ENCODE measurements at regions not wholly inside any gene's neighbourhood (a gene's known extent, or its start where the extent isn't known, plus 50 kb on each side); places are given as distances from the start of the nearest gene placed in this dataset.

DNA sequence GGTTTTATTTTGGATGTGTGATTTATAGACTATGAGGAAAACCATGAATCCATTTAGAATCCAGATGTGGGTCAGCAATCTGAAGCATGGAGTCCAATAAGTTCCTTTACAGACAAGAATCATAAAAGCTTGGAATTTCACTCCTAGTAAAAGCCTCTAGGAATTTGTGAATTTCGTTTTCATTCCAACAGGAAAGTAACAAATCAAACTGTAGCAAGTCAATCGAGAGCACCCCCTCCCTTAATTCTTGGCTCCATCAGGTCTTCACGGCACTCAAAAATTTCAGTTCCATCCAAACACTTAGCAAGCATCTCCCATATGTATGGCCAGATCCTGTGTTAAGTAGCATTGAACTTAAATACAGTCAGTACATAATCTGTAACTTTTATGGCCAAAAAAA is 143.6 kb upstream of the POU2AF2 start:
- H3K4me1 Mint-ChIP-seq (ENCODE audit: low read depth): no peaks in the 10 kb centered on the region
- H3K36me3 Mint-ChIP-seq (ENCODE audit: low read depth): no peaks in the 10 kb centered on the region
- no peak overlapping the region for H3K4me3 Mint-ChIP-seq (ENCODE audit: low read depth)
- no peaks in the 10 kb centered on the region for H3K9me3 Mint-ChIP-seq
- H3K27me3 Mint-ChIP-seq (ENCODE audit: low read depth): peaks cover 26% of the 10 kb centered on the region
- H3K27ac Mint-ChIP-seq: no peak overlapping the region
- DNase-seq (ENCODE audit: low spot score): no peak
- intact Hi-C loops (cut with micrococcal nuclease): no loop called here

DNA sequence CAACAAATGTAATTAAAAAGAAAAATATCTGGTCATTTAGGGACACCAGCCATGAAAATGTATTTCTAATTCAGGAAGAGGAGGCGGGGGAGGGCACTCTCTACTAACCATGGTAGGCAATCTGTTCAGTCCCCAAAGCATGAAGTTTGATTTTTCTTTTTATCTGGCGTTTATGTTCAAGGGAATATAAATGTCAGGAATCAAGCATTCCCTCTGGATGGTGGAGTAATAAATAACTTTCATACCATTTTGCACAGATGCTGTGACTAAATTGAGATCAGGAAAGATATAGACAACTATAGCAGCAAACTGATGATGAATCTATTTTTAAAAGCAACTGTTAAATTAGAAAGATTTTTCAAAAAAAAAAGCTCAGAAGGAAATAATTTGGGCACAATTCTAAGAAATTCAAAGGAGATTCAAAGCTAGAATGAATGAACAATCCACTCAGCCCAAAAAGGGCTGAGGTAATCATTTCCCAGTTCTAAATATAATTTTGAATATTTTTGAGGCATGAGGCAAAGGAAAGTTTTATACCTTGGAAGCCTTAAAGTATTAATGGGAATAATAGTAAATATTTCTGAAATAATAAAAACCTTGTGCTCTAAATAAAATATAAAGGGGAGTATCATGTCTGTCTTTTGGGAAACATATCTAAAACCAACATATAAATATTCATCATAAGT is 146.4 kb upstream of the POU2AF2 start:
- H3K4me3 Mint-ChIP-seq (ENCODE audit: low read depth): no peak overlapping the region
- peaks cover 24% of the 10 kb centered on the region for H3K27me3 Mint-ChIP-seq (ENCODE audit: low read depth)
- no peak overlapping the region for H3K27ac Mint-ChIP-seq
- H3K4me1 Mint-ChIP-seq (ENCODE audit: low read depth): peaks cover 3% of the 10 kb centered on the region
- intact Hi-C loops (cut with micrococcal nuclease): no loop called here
- no peaks in the 10 kb centered on the region for H3K9me3 Mint-ChIP-seq
- H3K36me3 Mint-ChIP-seq (ENCODE audit: low read depth): no peaks in the 10 kb centered on the region
- no peak for DNase-seq (ENCODE audit: low spot score)

DNA sequence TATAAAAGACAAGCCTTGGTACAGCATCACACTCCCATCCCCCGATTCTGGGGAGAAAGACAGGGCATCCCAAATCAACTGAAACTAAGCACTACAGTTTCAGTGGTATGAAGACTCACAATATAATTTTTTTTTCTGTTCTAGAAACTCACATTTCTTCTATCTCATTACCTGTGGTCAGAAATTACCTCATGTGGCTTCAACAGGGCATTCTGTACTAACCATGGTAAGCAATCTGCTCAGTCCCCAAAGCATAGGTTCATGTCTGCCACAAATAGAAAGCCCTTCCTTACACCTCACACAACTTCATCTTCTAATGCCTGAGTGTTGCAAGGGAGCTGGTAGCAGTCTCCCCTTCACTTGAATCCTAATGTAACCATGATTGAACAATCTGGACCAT is 147.4 kb upstream of the POU2AF2 start:
- intact Hi-C loops (cut with micrococcal nuclease): no loop called here
- Mint-ChIP-seq H3K4me1 (ENCODE audit: low read depth) (peaks cover 3% of the 10 kb centered on the region), H3K4me3 (ENCODE audit: low read depth) (no peak overlapping the region), H3K36me3 (ENCODE audit: low read depth) (no peaks in the 10 kb centered on the region), H3K27me3 (ENCODE audit: low read depth) (peaks cover 21% of the 10 kb centered on the region), H3K9me3 (no peaks in the 10 kb centered on the region), H3K27ac (no peak overlapping the region)
- DNase-seq (ENCODE audit: low spot score): no peak

GRCh38 chr11:111097191-111097590 is 148.3 kb upstream of the POU2AF2 start:
- no peaks in the 10 kb centered on the region for H3K9me3 Mint-ChIP-seq
- no peak for DNase-seq (ENCODE audit: low spot score)
- H3K4me1 Mint-ChIP-seq (ENCODE audit: low read depth): peaks cover 3% of the 10 kb centered on the region
- peaks cover 19% of the 10 kb centered on the region for H3K27me3 Mint-ChIP-seq (ENCODE audit: low read depth)
- no peak overlapping the region for H3K27ac Mint-ChIP-seq
- H3K36me3 Mint-ChIP-seq (ENCODE audit: low read depth): no peaks in the 10 kb centered on the region
- intact Hi-C loops (cut with micrococcal nuclease): no loop called here
- H3K4me3 Mint-ChIP-seq (ENCODE audit: low read depth): no peak overlapping the region

- no peak for DNase-seq (ENCODE audit: low spot score)
- Mint-ChIP-seq H3K4me1 (ENCODE audit: low read depth) (peaks cover 3% of the 10 kb centered on the region), H3K4me3 (ENCODE audit: low read depth) (no peak overlapping the region), H3K9me3 (no peaks in the 10 kb centered on the region), H3K27ac (no peak overlapping the region), H3K27me3 (ENCODE audit: low read depth) (peaks cover 23% of the 10 kb centered on the region), H3K36me3 (ENCODE audit: low read depth) (no peaks in the 10 kb centered on the region)
- intact Hi-C loops (cut with micrococcal nuclease): no loop called here
These were observed 150.2 kb upstream of the POU2AF2 start for GRCh38 chr11:111095327-111095726.

- Mint-ChIP-seq H3K9me3 (no peaks in the 10 kb centered on the region), H3K36me3 (ENCODE audit: low read depth) (no peaks in the 10 kb centered on the region), H3K4me3 (ENCODE audit: low read depth) (no peak overlapping the region), H3K4me1 (ENCODE audit: low read depth) (peaks cover 3% of the 10 kb centered on the region), H3K27me3 (ENCODE audit: low read depth) (peaks cover 24% of the 10 kb centered on the region), H3K27ac (no peak overlapping the region)
- intact Hi-C loops (cut with micrococcal nuclease): no loop called here
- no peak for DNase-seq (ENCODE audit: low spot score)
These were observed 152.5 kb upstream of the POU2AF2 start for GRCh38 chr11:111093061-111093460.

GRCh38 chr11:111091321-111091938 is 154.1 kb upstream of the POU2AF2 start:
- no peak overlapping the region for H3K27ac Mint-ChIP-seq
- H3K9me3 Mint-ChIP-seq: no peaks in the 10 kb centered on the region
- intact Hi-C loops (cut with micrococcal nuclease): no loop called here
- peaks cover 3% of the 10 kb centered on the region for H3K4me1 Mint-ChIP-seq (ENCODE audit: low read depth)
- H3K36me3 Mint-ChIP-seq (ENCODE audit: low read depth): no peaks in the 10 kb centered on the region
- DNase-seq (ENCODE audit: low spot score): no peak
- no peak overlapping the region for H3K4me3 Mint-ChIP-seq (ENCODE audit: low read depth)
- peaks cover 26% of the 10 kb centered on the region for H3K27me3 Mint-ChIP-seq (ENCODE audit: low read depth)

DNA sequence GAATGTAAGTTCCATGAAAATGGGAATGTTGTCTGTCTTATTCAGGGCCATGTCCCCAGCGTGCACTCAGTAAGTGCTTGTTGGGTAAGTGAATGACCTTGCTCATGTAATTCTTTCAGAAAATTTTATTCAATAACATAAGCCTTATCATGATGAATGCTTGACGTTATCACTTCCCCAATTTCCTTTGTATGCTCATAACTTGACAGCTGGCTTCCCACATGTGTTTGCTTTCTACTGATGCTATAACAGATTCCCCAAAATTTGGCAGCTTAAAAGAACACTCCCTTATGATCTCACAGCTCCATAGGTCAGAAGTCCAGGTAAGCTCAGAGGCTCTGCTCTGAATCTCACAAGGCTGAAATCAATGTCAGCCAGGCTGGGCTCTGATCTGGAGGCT is 155.8 kb upstream of the POU2AF2 start:
- H3K36me3 Mint-ChIP-seq (ENCODE audit: low read depth): no peaks in the 10 kb centered on the region
- H3K4me1 Mint-ChIP-seq (ENCODE audit: low read depth): no peaks in the 10 kb centered on the region
- H3K27ac Mint-ChIP-seq: no peak overlapping the region
- no peak overlapping the region for H3K4me3 Mint-ChIP-seq (ENCODE audit: low read depth)
- intact Hi-C loops (cut with micrococcal nuclease): no loop called here
- H3K27me3 Mint-ChIP-seq (ENCODE audit: low read depth): peaks cover 26% of the 10 kb centered on the region
- H3K9me3 Mint-ChIP-seq: no peaks in the 10 kb centered on the region
- no peak for DNase-seq (ENCODE audit: low spot score)

GRCh38 chr11:111088847-111089355 is 156.6 kb upstream of the POU2AF2 start:
- no peaks in the 10 kb centered on the region for H3K9me3 Mint-ChIP-seq
- H3K27me3 Mint-ChIP-seq (ENCODE audit: low read depth): peaks cover 26% of the 10 kb centered on the region
- intact Hi-C loops (cut with micrococcal nuclease): no loop called here
- DNase-seq (ENCODE audit: low spot score): no peak
- H3K27ac Mint-ChIP-seq: no peak overlapping the region
- H3K4me3 Mint-ChIP-seq (ENCODE audit: low read depth): no peak overlapping the region
- no peaks in the 10 kb centered on the region for H3K4me1 Mint-ChIP-seq (ENCODE audit: low read depth)
- H3K36me3 Mint-ChIP-seq (ENCODE audit: low read depth): no peaks in the 10 kb centered on the region

DNA sequence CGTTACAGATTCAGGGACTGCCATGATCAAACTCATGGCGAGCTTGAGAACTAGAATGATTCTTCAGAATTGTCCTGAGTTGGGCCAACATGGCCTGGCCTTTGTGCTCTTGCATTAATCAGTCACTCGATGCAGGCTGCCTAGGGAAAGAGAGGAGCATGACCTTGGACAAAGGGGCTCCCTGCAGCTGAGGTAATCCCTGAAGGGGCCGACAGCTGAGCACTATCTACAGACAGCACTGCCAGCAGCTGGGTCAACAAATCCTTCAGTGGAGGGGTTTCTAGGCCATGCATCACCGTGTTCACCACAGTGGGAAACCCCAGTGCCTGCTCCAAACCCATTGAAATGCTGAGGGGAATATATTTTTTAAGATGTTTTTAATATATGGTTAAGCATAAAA is 159.5 kb upstream of the POU2AF2 start:
- DNase-seq (ENCODE audit: low spot score): no peak
- no peaks in the 10 kb centered on the region for H3K4me1 Mint-ChIP-seq (ENCODE audit: low read depth)
- intact Hi-C loops (cut with micrococcal nuclease): no loop called here
- H3K27ac Mint-ChIP-seq: no peak overlapping the region
- H3K4me3 Mint-ChIP-seq (ENCODE audit: low read depth): no peak overlapping the region
- H3K9me3 Mint-ChIP-seq: no peaks in the 10 kb centered on the region
- no peaks in the 10 kb centered on the region for H3K36me3 Mint-ChIP-seq (ENCODE audit: low read depth)
- peaks cover 16% of the 10 kb centered on the region for H3K27me3 Mint-ChIP-seq (ENCODE audit: low read depth)

DNA sequence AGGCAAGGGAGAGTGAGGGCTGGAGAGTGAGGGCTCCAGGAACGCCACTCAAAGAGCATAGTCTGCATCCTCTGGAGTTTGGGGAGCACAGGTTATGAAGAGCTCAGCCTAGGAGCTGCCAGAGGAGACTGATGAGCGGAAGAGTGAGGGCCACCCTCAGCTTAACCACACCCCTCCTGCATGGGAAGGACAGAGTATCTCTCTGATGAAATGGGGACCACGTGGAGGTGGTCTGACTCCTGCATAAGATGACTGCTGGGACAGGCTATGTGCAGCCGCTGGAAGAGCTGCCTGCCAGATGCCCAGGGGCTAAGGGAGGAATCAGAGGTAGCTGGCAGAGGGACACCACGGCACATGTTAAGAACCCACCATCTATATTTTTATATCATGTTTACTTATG is 162.9 kb upstream of the POU2AF2 start:
- Mint-ChIP-seq H3K27ac (no peak overlapping the region), H3K9me3 (no peaks in the 10 kb centered on the region), H3K4me1 (ENCODE audit: low read depth) (no peaks in the 10 kb centered on the region), H3K27me3 (ENCODE audit: low read depth) (peaks cover 2% of the 10 kb centered on the region), H3K4me3 (ENCODE audit: low read depth) (no peak overlapping the region), H3K36me3 (ENCODE audit: low read depth) (no peaks in the 10 kb centered on the region)
- intact Hi-C loops (cut with micrococcal nuclease): no loop called here
- DNase-seq (ENCODE audit: low spot score): no peak

DNA sequence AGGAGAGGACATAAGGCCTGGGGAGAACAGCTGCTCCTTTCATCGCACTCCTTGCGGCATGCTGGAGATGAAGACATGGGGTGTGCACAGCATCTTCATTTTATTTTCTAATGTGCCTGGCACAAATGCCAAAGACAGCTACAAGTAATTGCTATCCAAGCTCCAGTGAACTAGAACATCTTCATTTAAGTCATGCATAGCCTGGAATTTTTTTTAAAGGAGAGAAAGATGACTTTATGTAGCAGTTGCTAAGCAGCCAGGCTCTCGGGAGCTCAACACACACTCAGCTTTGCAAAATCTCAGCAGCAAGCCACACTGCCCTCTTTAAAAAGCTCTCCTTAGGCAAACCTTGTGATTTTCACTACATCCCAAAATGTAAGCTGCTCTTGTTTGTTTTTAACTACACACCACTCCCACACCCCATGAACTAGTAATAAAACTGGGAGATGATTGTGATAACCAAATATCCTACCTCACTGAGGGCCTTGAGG is 164.5 kb upstream of the POU2AF2 start:
- intact Hi-C loops (cut with micrococcal nuclease): no loop called here
- H3K4me1 Mint-ChIP-seq (ENCODE audit: low read depth): no peaks in the 10 kb centered on the region
- DNase-seq (ENCODE audit: low spot score): no peak
- no peaks in the 10 kb centered on the region for H3K9me3 Mint-ChIP-seq
- no peak overlapping the region for H3K27ac Mint-ChIP-seq
- no peaks in the 10 kb centered on the region for H3K27me3 Mint-ChIP-seq (ENCODE audit: low read depth)
- H3K4me3 Mint-ChIP-seq (ENCODE audit: low read depth): no peak overlapping the region
- H3K36me3 Mint-ChIP-seq (ENCODE audit: low read depth): no peaks in the 10 kb centered on the region

- Mint-ChIP-seq H3K4me3 (ENCODE audit: low read depth) (no peak overlapping the region), H3K9me3 (no peaks in the 10 kb centered on the region), H3K27me3 (ENCODE audit: low read depth) (no peaks in the 10 kb centered on the region), H3K36me3 (ENCODE audit: low read depth) (no peaks in the 10 kb centered on the region), H3K27ac (no peak overlapping the region), H3K4me1 (ENCODE audit: low read depth) (no peaks in the 10 kb centered on the region)
- DNase-seq (ENCODE audit: low spot score): no peak
- intact Hi-C loops (cut with micrococcal nuclease): no loop called here
These were observed 167.8 kb upstream of the POU2AF2 start for GRCh38 chr11:111077530-111078322.
